DND-41 (cell line): ENCODE measurements at regions not wholly inside any gene's neighbourhood (a gene's known extent, or its start where the extent isn't known, plus 50 kb on each side); places are given as distances from the start of the nearest gene placed in this dataset.

Experiments
- ATAC-seq: fragments of 200-7000 bp; cut with Tn5 transposase; 3 replicates; pipeline ENCODE4 v1.9.1; 2021; ENCODE audit warnings: low read depth; ENCODE audit not compliant: insufficient read depth
- DNase-seq: peaks from one replicate; pipeline ENCODE4 v3.0.0-alpha.2; 2020
- H2AFZ ChIP-seq: 2 replicates; pipeline ENCODE4 v1.6.0; 2012; ENCODE audit warnings: low read depth, low read length
- H3K27ac ChIP-seq: 2 replicates; pipeline ENCODE4 v1.5.1; 2012; ENCODE audit warnings: low read length, inconsistent platforms
- H3K27me3 ChIP-seq: fragments of 200-600 bp; sonication (generic); 2 replicates; pipeline ENCODE4 v1.6.0; 2012; ENCODE audit warnings: low read length, mild to moderate bottlenecking, inconsistent platforms; ENCODE audit not compliant: insufficient read depth, poor library complexity
- H3K36me3 ChIP-seq: 2 replicates; pipeline ENCODE4 v1.5.1; 2012; ENCODE audit warnings: low read length, inconsistent platforms; ENCODE audit not compliant: insufficient read depth
- H3K4me1 ChIP-seq: 2 replicates; pipeline ENCODE4 v1.5.1; 2012; ENCODE audit warnings: mild to moderate bottlenecking, low read length; ENCODE audit not compliant: insufficient read depth
- H3K4me2 ChIP-seq: 2 replicates; pipeline ENCODE4 v1.6.0; 2012; ENCODE audit warnings: mild to moderate bottlenecking, moderate library complexity, low read length, inconsistent platforms; ENCODE audit not compliant: insufficient read depth
- H3K4me3 ChIP-seq, 2 experiments: fragments of 200-600 bp in 1 of 2; shearing (Covaris generic) in 1 of 2; 2 replicates each; pipeline ENCODE4 v1.5.1; 2012 to 2016; ENCODE audit warnings: inconsistent platforms in 2 of 2, low read length in 2 of 2, mild to moderate bottlenecking in 2 of 2, low read depth in 1 of 2, moderate library complexity in 1 of 2
- H3K79me2 ChIP-seq: 2 replicates; pipeline ENCODE4 v1.6.0; 2012; ENCODE audit warnings: low read length, inconsistent platforms; ENCODE audit not compliant: insufficient read depth
- H3K9ac ChIP-seq: 2 replicates; pipeline ENCODE4 v1.6.0; 2012; ENCODE audit warnings: low read depth, mild to moderate bottlenecking, inconsistent platforms, low read length, moderate library complexity
- H3K9me3 ChIP-seq: 2 replicates; pipeline ENCODE4 v1.5.1; 2012; ENCODE audit warnings: low read length, moderate library complexity, mild to moderate bottlenecking, inconsistent platforms; ENCODE audit not compliant: insufficient read depth, severe bottlenecking
- H4K20me1 ChIP-seq: 2 replicates; pipeline ENCODE4 v1.6.0; 2012; ENCODE audit warnings: low read length; ENCODE audit not compliant: insufficient read depth
- EZH2 ChIP-seq: IDR thresholded peaks from 3 replicates; pipeline ENCODE4 v1.6.1; 2012; ENCODE audit warnings: borderline replicate concordance, low read depth, mild to moderate bottlenecking, moderate library complexity, low read length, inconsistent platforms; ENCODE audit not compliant: severe bottlenecking
- TF ChIP-seq, protein P1 (sequence below): IDR thresholded peaks from 2 replicates; pipeline ENCODE4 v1.5.1; 2012; ENCODE audit warnings: borderline replicate concordance, low read length, moderate library complexity, mild to moderate bottlenecking; ENCODE audit not compliant: poor library complexity, severe bottlenecking; ENCODE audit errors: extremely low read depth

- no peak overlapping the region for H3K4me3 ChIP-seq
- no peak overlapping the region for H3K27ac ChIP-seq
- H3K4me1 ChIP-seq: no peaks in the 10 kb centered on the region
- H3K79me2 ChIP-seq: no peaks in the 10 kb centered on the region
- H3K9ac ChIP-seq: no peak overlapping the region
- no peak for TF ChIP-seq EZH2
- TF ChIP-seq, protein P1, sequence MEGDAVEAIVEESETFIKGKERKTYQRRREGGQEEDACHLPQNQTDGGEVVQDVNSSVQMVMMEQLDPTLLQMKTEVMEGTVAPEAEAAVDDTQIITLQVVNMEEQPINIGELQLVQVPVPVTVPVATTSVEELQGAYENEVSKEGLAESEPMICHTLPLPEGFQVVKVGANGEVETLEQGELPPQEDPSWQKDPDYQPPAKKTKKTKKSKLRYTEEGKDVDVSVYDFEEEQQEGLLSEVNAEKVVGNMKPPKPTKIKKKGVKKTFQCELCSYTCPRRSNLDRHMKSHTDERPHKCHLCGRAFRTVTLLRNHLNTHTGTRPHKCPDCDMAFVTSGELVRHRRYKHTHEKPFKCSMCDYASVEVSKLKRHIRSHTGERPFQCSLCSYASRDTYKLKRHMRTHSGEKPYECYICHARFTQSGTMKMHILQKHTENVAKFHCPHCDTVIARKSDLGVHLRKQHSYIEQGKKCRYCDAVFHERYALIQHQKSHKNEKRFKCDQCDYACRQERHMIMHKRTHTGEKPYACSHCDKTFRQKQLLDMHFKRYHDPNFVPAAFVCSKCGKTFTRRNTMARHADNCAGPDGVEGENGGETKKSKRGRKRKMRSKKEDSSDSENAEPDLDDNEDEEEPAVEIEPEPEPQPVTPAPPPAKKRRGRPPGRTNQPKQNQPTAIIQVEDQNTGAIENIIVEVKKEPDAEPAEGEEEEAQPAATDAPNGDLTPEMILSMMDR: no peak
- no peaks in the 10 kb centered on the region for H3K27me3 ChIP-seq
- no peak overlapping the region for H2AFZ ChIP-seq
- no peak overlapping the region for H3K4me2 ChIP-seq
- no peaks in the 10 kb centered on the region for H4K20me1 ChIP-seq
- no peak for DNase-seq
- no peak for ATAC-seq
- no peaks in the 10 kb centered on the region for H3K36me3 ChIP-seq
- H3K9me3 ChIP-seq: no peaks in the 10 kb centered on the region
Observed at GRCh38 chrX:149992918-149993317, 54.6 kb upstream of the EOLA2 start.

DNA sequence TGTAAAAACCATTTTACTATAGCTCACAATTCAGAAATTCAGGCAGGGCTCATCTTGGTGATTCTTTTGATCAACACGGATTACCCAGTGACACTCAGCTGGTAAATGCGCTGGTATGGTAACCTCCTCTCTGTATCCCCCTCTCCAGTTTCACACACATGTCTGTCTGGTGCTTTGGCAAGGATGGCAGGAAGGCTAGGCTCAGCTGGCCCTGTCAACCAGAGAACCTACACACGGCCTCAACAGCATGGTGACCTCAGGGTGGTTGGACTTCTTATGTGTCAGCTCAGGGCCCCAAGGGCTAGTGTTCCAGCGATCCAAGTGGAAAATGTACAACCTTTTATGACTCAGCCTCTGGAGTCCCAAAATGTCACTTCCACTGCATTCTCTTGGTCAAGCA lies 55.7 kb upstream of the EOLA2 start:
- Histone ChIP-seq H3K4me1 (no peaks in the 10 kb centered on the region), H3K4me2 (no peak overlapping the region), H2AFZ (no peak overlapping the region), H3K9me3 (no peaks in the 10 kb centered on the region), H3K27ac (no peak overlapping the region), H3K27me3 (no peaks in the 10 kb centered on the region), H4K20me1 (no peaks in the 10 kb centered on the region), H3K9ac (no peak overlapping the region), H3K36me3 (no peaks in the 10 kb centered on the region), H3K4me3 (no peak overlapping the region), H3K79me2 (no peaks in the 10 kb centered on the region)
- no peak for ATAC-seq
- DNase-seq: no peak
- TF ChIP-seq EZH2: no peak
- TF ChIP-seq, protein P1: no peak

GRCh38 chrX:149996515-149996914 lies 58.2 kb upstream of the EOLA2 start:
- no peak for ATAC-seq
- H2AFZ ChIP-seq: no peak overlapping the region
- H3K9me3 ChIP-seq: no peaks in the 10 kb centered on the region
- TF ChIP-seq EZH2: no peak
- TF ChIP-seq, protein P1: no peak
- H3K9ac ChIP-seq: no peak overlapping the region
- no peaks in the 10 kb centered on the region for H4K20me1 ChIP-seq
- no peaks in the 10 kb centered on the region for H3K79me2 ChIP-seq
- no peak overlapping the region for H3K4me2 ChIP-seq
- DNase-seq: no peak
- H3K27me3 ChIP-seq: no peaks in the 10 kb centered on the region
- no peaks in the 10 kb centered on the region for H3K4me1 ChIP-seq
- H3K4me3 ChIP-seq: no peak overlapping the region
- H3K36me3 ChIP-seq: no peaks in the 10 kb centered on the region
- no peak overlapping the region for H3K27ac ChIP-seq

DNA sequence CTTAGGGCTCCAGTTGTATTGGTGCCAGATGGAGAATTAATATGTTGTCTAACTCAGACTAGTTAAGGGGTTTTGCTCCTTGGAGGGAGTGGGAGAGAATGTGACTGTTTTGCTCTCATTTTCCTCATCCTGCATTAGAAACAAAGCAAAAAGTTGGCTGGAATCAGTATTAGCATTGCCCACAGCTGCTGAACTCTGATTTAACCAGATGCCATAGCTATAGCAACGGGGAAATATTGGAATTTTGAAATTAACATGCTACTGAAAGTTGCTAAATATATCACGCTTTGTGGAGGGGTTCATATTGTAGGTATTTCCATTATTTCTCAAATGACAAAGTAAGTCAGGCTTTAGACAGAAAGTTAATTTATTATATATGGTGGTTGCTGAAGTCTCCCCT lies 66.7 kb upstream of the EOLA2 start:
- Histone ChIP-seq H3K27ac (no peak overlapping the region), H4K20me1 (no peaks in the 10 kb centered on the region), H3K9ac (no peak overlapping the region), H3K9me3 (no peaks in the 10 kb centered on the region), H3K4me1 (no peaks in the 10 kb centered on the region), H3K4me2 (no peak overlapping the region), H3K79me2 (no peaks in the 10 kb centered on the region), H2AFZ (no peak overlapping the region), H3K36me3 (no peaks in the 10 kb centered on the region), H3K4me3 (no peak overlapping the region), H3K27me3 (no peaks in the 10 kb centered on the region)
- DNase-seq (no peak), ATAC-seq (no peak)
- no peak for TF ChIP-seq EZH2
- TF ChIP-seq, protein P1: no peak
